Upper lobe of left lung (tissue), 4 donors: ENCODE measurements at regions not wholly inside any gene's neighbourhood (a gene's known extent, or its start where the extent isn't known, plus 50 kb on each side); places are given as distances from the start of the nearest gene placed in this dataset.
"Not testable (repeated sequence)": the region's sequence is repeated elsewhere in the genome, so short reads cannot be mapped to it uniquely, and the experiment has no call there.

Experiments used
- EP300 ChIP-seq, 4 donors: sonication (generic); formaldehyde crosslinking; IDR thresholded peaks; one replicate each; pipeline ENCODE4 v1.5.1; 2017; ENCODE audit warnings: antibody characterized with exemption in 4 of 4, control low read depth in 2 of 4
- POLR2A ChIP-seq, 4 donors: fragments of 450-650 bp; IDR thresholded peaks; one replicate each; pipeline ENCODE4 v1.5.1; 2016 to 2017; ENCODE audit warnings: antibody characterized with exemption in 4 of 4, mild to moderate bottlenecking in 2 of 4
- POLR2AphosphoS5 ChIP-seq, 2 donors: sonication (generic); formaldehyde crosslinking; IDR thresholded peaks; one replicate each; pipeline ENCODE4 v1.5.1; 2017; ENCODE audit warnings: antibody characterized with exemption in 2 of 2
- TF ChIP-seq, protein P1 (sequence below), 6 experiments: fragments of 450-650 bp in 4 of 6; fragments of 200-600 bp in 2 of 6; sonication (generic) in 2 of 6; IDR thresholded peaks; one replicate each; pipeline ENCODE4 v1.5.1; 2016 to 2019; ENCODE audit warnings: antibody characterized with exemption in 6 of 6

DNA sequence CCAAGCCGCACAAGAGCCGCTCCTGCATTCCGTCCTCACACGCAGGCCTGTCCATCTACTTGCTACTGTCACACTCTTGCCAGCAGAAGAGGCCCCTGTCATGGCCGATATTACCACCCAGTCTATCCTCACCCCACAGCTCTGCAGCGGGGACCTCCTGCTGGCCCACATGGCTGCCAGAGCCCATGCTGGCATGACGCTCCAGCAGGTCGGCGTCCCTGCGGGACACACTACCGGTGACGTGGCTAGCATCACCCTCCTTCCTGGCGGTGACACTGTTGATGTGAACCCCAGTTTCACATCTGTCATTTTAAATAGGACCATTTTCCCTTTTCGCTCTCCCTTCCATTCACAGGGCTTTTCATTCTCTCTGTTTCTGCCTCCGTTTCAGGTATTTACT lies 530.0 kb downstream of the CWH43 start:
- TF ChIP-seq, protein P1, sequence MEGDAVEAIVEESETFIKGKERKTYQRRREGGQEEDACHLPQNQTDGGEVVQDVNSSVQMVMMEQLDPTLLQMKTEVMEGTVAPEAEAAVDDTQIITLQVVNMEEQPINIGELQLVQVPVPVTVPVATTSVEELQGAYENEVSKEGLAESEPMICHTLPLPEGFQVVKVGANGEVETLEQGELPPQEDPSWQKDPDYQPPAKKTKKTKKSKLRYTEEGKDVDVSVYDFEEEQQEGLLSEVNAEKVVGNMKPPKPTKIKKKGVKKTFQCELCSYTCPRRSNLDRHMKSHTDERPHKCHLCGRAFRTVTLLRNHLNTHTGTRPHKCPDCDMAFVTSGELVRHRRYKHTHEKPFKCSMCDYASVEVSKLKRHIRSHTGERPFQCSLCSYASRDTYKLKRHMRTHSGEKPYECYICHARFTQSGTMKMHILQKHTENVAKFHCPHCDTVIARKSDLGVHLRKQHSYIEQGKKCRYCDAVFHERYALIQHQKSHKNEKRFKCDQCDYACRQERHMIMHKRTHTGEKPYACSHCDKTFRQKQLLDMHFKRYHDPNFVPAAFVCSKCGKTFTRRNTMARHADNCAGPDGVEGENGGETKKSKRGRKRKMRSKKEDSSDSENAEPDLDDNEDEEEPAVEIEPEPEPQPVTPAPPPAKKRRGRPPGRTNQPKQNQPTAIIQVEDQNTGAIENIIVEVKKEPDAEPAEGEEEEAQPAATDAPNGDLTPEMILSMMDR (IDR thresholded peaks at IDR 0.05), result not testable (repeated sequence)
- not testable (repeated sequence) for TF ChIP-seq EP300, POLR2AphosphoS5, POLR2A (IDR thresholded peaks at IDR 0.05)
